ENCODE measurements at regions not wholly inside any gene's neighbourhood (a gene's known extent, or its start where the extent isn't known, plus 50 kb on each side); places are given as distances from the start of the nearest gene placed in this dataset.

GRCh38 chr6:148154668-148155067 lies 188.0 kb upstream of the SASH1 start:
- Histone ChIP-seq H3K4me3 (ENCODE audit: low read length) (no peak overlapping the region), H3K27ac (ENCODE audit: low read depth, low read length) (no peak overlapping the region)

GRCh38 chr6:148155293-148155692 lies 187.3 kb upstream of the SASH1 start:
- H3K27ac ChIP-seq (ENCODE audit: low read depth, low read length) = no peak overlapping the region
- H3K27me3 ChIP-seq (ENCODE audit: insufficient read depth, low read length) = no peaks in the 10 kb centered on the region
- no peaks in the 10 kb centered on the region for H3K36me3 ChIP-seq (ENCODE audit: insufficient read depth, low read length)
- H3K4me1 ChIP-seq (ENCODE audit: insufficient read depth, low read length) = no peaks in the 10 kb centered on the region
- H3K9me3 ChIP-seq (ENCODE audit: insufficient read depth, low read depth, low read length) = no peaks in the 10 kb centered on the region
- 88% methylated on average over 6 of the region's 6 CpGs for WGBS
- H3K4me3 ChIP-seq (ENCODE audit: low read length) = no peak overlapping the region
- H3K9ac ChIP-seq (ENCODE audit: low read depth, low read length) = no peak overlapping the region

More at GRCh38 chr6:148154668-148155067, 188.0 kb upstream of the SASH1 start:
- H3K9me3 ChIP-seq (ENCODE audit: insufficient read depth, low read depth, low read length) = no peaks in the 10 kb centered on the region
- H3K27me3 ChIP-seq (ENCODE audit: insufficient read depth, low read length) = no peaks in the 10 kb centered on the region
- no peaks in the 10 kb centered on the region for H3K36me3 ChIP-seq (ENCODE audit: insufficient read depth, low read length)
- no peak overlapping the region for H3K9ac ChIP-seq (ENCODE audit: low read depth, low read length)
- H3K4me1 ChIP-seq (ENCODE audit: insufficient read depth, low read length) = no peaks in the 10 kb centered on the region

- Histone ChIP-seq H3K27ac (ENCODE audit: low read depth, low read length) (no peak overlapping the region), H3K27me3 (ENCODE audit: insufficient read depth, low read length) (no peaks in the 10 kb centered on the region), H3K36me3 (ENCODE audit: insufficient read depth, low read length) (no peaks in the 10 kb centered on the region), H3K4me3 (ENCODE audit: low read length) (no peak overlapping the region), H3K9me3 (ENCODE audit: insufficient read depth, low read depth, low read length) (no peaks in the 10 kb centered on the region), H3K4me1 (ENCODE audit: insufficient read depth, low read length) (no peaks in the 10 kb centered on the region), H3K9ac (ENCODE audit: low read depth, low read length) (no peak overlapping the region)
- WGBS = 95% methylated on average over 4 of the region's 4 CpGs
Measured at GRCh38 chr6:148157841-148158240, 184.8 kb upstream of the SASH1 start.

GRCh38 chr6:148164645-148165044 lies 178.0 kb upstream of the SASH1 start:
- Histone ChIP-seq H3K27ac (ENCODE audit: low read depth, low read length) (no peak overlapping the region), H3K9ac (ENCODE audit: low read depth, low read length) (no peak overlapping the region), H3K9me3 (ENCODE audit: insufficient read depth, low read depth, low read length) (no peaks in the 10 kb centered on the region), H3K4me1 (ENCODE audit: insufficient read depth, low read length) (no peaks in the 10 kb centered on the region), H3K27me3 (ENCODE audit: insufficient read depth, low read length) (no peaks in the 10 kb centered on the region), H3K4me3 (ENCODE audit: low read length) (no peak overlapping the region), H3K36me3 (ENCODE audit: insufficient read depth, low read length) (no peaks in the 10 kb centered on the region)
- 81% methylated on average over 4 of the region's 4 CpGs for WGBS

GRCh38 chr6:148166339-148166968 lies 176.2 kb upstream of the SASH1 start:
- no peaks in the 10 kb centered on the region for H3K27me3 ChIP-seq (ENCODE audit: insufficient read depth, low read length)
- H3K4me1 ChIP-seq (ENCODE audit: insufficient read depth, low read length) = no peaks in the 10 kb centered on the region; the same call in 1 of the 2 replicates
- H3K27ac ChIP-seq (ENCODE audit: low read depth, low read length) = no peak overlapping the region
- H3K9ac ChIP-seq (ENCODE audit: low read depth, low read length) = no peak overlapping the region
- no peaks in the 10 kb centered on the region for H3K36me3 ChIP-seq (ENCODE audit: insufficient read depth, low read length)
- 40% methylated on average over 5 of the region's 6 CpGs for WGBS
- no peak overlapping the region for H3K4me3 ChIP-seq (ENCODE audit: low read length)
- no peaks in the 10 kb centered on the region for H3K9me3 ChIP-seq (ENCODE audit: insufficient read depth, low read depth, low read length)

- H3K9ac ChIP-seq (ENCODE audit: low read depth, low read length) = no peak overlapping the region
- H3K4me1 ChIP-seq (ENCODE audit: insufficient read depth, low read length) = no peaks in the 10 kb centered on the region; the same call in 1 of the 2 replicates
- no peaks in the 10 kb centered on the region for H3K27me3 ChIP-seq (ENCODE audit: insufficient read depth, low read length)
- no peak overlapping the region for H3K4me3 ChIP-seq (ENCODE audit: low read length)
- H3K9me3 ChIP-seq (ENCODE audit: insufficient read depth, low read depth, low read length) = no peaks in the 10 kb centered on the region
- WGBS = 85% methylated on average over 8 of the region's 8 CpGs
- no peak overlapping the region for H3K27ac ChIP-seq (ENCODE audit: low read depth, low read length)
- no peaks in the 10 kb centered on the region for H3K36me3 ChIP-seq (ENCODE audit: insufficient read depth, low read length)
Measured at GRCh38 chr6:148169706-148170105, 172.9 kb upstream of the SASH1 start.

- Histone ChIP-seq H3K4me1 (ENCODE audit: insufficient read depth, low read length) (no peaks in the 10 kb centered on the region; the same call in 1 of the 2 replicates), H3K27me3 (ENCODE audit: insufficient read depth, low read length) (no peaks in the 10 kb centered on the region), H3K9me3 (ENCODE audit: insufficient read depth, low read depth, low read length) (no peaks in the 10 kb centered on the region), H3K9ac (ENCODE audit: low read depth, low read length) (no peak overlapping the region), H3K27ac (ENCODE audit: low read depth, low read length) (no peak overlapping the region), H3K36me3 (ENCODE audit: insufficient read depth, low read length) (no peaks in the 10 kb centered on the region), H3K4me3 (ENCODE audit: low read length) (no peak overlapping the region)
- WGBS = 91% methylated on average over 1 of the region's 1 CpG
Measured at GRCh38 chr6:148170286-148170685, 172.4 kb upstream of the SASH1 start.

GRCh38 chr6:148173548-148173947 lies 169.1 kb upstream of the SASH1 start:
- no peak overlapping the region for H3K4me3 ChIP-seq (ENCODE audit: low read length)
- H3K9me3 ChIP-seq (ENCODE audit: insufficient read depth, low read depth, low read length) = no peaks in the 10 kb centered on the region
- no CpG with 5 or more reads among the region's 1 CpG for WGBS
- H3K27me3 ChIP-seq (ENCODE audit: insufficient read depth, low read length) = no peaks in the 10 kb centered on the region
- H3K27ac ChIP-seq (ENCODE audit: low read depth, low read length) = no peak overlapping the region
- no peak overlapping the region for H3K9ac ChIP-seq (ENCODE audit: low read depth, low read length)
- no peaks in the 10 kb centered on the region; the same call in 1 of the 2 replicates for H3K4me1 ChIP-seq (ENCODE audit: insufficient read depth, low read length)
- no peaks in the 10 kb centered on the region for H3K36me3 ChIP-seq (ENCODE audit: insufficient read depth, low read length)

- H3K36me3 ChIP-seq (ENCODE audit: insufficient read depth, low read length) = no peaks in the 10 kb centered on the region
- no peaks in the 10 kb centered on the region for H3K4me1 ChIP-seq (ENCODE audit: insufficient read depth, low read length)
- H3K9me3 ChIP-seq (ENCODE audit: insufficient read depth, low read depth, low read length) = no peaks in the 10 kb centered on the region
- H3K27ac ChIP-seq (ENCODE audit: low read depth, low read length) = no peak overlapping the region
- no peaks in the 10 kb centered on the region for H3K27me3 ChIP-seq (ENCODE audit: insufficient read depth, low read length)
- H3K9ac ChIP-seq (ENCODE audit: low read depth, low read length) = no peak overlapping the region
- H3K4me3 ChIP-seq (ENCODE audit: low read length) = no peak overlapping the region
- 89% methylated on average over 8 of the region's 8 CpGs for WGBS
Measured at GRCh38 chr6:148175550-148176188, 167.0 kb upstream of the SASH1 start.

- no peak overlapping the region for H3K27ac ChIP-seq (ENCODE audit: low read depth, low read length)
- no peaks in the 10 kb centered on the region for H3K4me1 ChIP-seq (ENCODE audit: insufficient read depth, low read length)
- H3K4me3 ChIP-seq (ENCODE audit: low read length) = no peak overlapping the region
- no peak overlapping the region for H3K9ac ChIP-seq (ENCODE audit: low read depth, low read length)
- H3K9me3 ChIP-seq (ENCODE audit: insufficient read depth, low read depth, low read length) = no peaks in the 10 kb centered on the region
- H3K27me3 ChIP-seq (ENCODE audit: insufficient read depth, low read length) = no peaks in the 10 kb centered on the region
- H3K36me3 ChIP-seq (ENCODE audit: insufficient read depth, low read length) = no peaks in the 10 kb centered on the region
- WGBS = 68% methylated on average over 9 of the region's 10 CpGs
Measured at GRCh38 chr6:148177589-148178233, 164.9 kb upstream of the SASH1 start.

- no peaks in the 10 kb centered on the region for H3K4me1 ChIP-seq (ENCODE audit: insufficient read depth, low read length)
- H3K9ac ChIP-seq (ENCODE audit: low read depth, low read length) = no peak overlapping the region
- no peaks in the 10 kb centered on the region for H3K27me3 ChIP-seq (ENCODE audit: insufficient read depth, low read length)
- no peaks in the 10 kb centered on the region for H3K36me3 ChIP-seq (ENCODE audit: insufficient read depth, low read length)
- WGBS = 70% methylated on average over 1 of the region's 1 CpG
- no peak overlapping the region for H3K4me3 ChIP-seq (ENCODE audit: low read length)
- H3K27ac ChIP-seq (ENCODE audit: low read depth, low read length) = no peak overlapping the region
- no peaks in the 10 kb centered on the region for H3K9me3 ChIP-seq (ENCODE audit: insufficient read depth, low read depth, low read length)
Measured at GRCh38 chr6:148179786-148180185, 162.9 kb upstream of the SASH1 start.

All from HUES64 (cell line).